ENCODE measurements at regions not wholly inside any gene's neighbourhood (a gene's known extent, or its start where the extent isn't known, plus 50 kb on each side); places are given as distances from the start of the nearest gene placed in this dataset.

DNA sequence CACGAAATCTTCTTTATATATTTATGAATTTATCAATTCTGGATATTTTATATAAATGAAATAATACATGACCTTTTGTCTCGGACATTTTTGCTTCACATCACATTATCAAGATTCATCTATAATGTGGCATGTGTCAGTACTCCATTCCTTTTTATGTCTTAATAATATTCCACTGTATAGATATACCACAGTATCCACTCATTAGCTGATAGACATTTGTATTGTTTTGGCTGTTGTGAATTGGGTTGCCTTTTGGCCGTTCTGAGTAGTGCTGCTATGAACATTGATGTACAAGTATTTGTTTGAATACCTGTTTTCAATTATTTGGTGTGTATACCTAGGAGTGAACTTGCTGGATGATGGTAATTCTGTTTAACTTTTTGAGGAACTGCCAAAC lies 323.8 kb upstream of the CA10 start:
- DNase-seq: no peak
- Histone ChIP-seq H3K27ac (no peak overlapping the region), H3K4me1 (no peaks in the 10 kb centered on the region), H3K4me3 (no peak overlapping the region), H3K27me3 (no peaks in the 10 kb centered on the region), H3K9me3 (no peaks in the 10 kb centered on the region), H3K36me3 (no peaks in the 10 kb centered on the region)
- WGBS, 2 donors: 52 to 59% methylated on average over 3 of the region's 3 CpGs
- TF ChIP-seq POLR2A (IDR thresholded peaks at IDR 0.05): no peak
- TF ChIP-seq, protein P1, sequence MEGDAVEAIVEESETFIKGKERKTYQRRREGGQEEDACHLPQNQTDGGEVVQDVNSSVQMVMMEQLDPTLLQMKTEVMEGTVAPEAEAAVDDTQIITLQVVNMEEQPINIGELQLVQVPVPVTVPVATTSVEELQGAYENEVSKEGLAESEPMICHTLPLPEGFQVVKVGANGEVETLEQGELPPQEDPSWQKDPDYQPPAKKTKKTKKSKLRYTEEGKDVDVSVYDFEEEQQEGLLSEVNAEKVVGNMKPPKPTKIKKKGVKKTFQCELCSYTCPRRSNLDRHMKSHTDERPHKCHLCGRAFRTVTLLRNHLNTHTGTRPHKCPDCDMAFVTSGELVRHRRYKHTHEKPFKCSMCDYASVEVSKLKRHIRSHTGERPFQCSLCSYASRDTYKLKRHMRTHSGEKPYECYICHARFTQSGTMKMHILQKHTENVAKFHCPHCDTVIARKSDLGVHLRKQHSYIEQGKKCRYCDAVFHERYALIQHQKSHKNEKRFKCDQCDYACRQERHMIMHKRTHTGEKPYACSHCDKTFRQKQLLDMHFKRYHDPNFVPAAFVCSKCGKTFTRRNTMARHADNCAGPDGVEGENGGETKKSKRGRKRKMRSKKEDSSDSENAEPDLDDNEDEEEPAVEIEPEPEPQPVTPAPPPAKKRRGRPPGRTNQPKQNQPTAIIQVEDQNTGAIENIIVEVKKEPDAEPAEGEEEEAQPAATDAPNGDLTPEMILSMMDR (IDR thresholded peaks at IDR 0.05): no peak
- intact Hi-C loops (cut with DNase I): no loop called here

DNA sequence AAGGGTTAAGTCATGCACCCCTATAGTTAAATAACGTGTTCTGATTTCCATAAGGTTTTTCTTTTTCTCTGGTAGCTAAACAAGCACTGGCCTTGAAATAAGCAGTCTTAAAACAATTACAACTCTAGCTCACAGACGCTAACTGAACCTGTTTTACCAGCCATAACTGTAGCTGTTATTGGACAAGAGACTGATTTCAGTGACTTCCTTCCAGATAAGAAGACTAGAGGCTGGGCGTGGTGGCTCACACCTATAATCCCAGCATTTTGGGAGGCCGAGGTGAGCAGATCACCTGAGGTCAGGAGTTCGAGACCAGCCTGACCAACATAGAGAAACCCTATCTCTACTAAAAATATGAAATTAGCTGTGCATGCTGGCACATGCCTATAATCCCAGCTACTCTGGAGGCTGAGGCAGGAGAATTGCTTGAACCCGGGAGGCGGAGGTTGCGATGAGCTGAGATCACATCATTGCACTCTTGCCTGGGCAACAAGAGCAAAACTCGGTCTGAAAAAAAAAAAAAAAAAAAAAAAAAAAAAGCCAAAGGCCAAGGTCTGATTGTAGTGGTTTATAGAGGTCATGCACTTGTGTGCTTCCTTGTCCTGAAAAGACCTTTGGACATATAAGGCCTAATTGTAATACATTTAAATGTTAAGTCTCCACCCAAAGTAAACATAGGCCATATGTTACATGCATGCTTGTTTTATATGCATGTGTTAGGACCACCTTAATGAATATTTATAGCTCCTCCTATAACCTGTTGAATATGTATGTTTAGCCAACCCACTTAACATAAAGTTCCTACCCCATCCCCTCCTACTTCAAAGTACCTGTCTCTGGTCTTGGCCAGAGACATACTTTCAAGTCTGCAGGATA lies 319.5 kb upstream of the CA10 start:
- intact Hi-C loops (cut with DNase I): no loop called here
- H3K9me3 ChIP-seq: no peaks in the 10 kb centered on the region
- no peaks in the 10 kb centered on the region for H3K4me1 ChIP-seq
- WGBS, 2 donors: 71 to 83% methylated on average over 7 to 9 of the region's 9 CpGs
- H3K4me3 ChIP-seq: no peak overlapping the region
- H3K36me3 ChIP-seq: no peaks in the 10 kb centered on the region
- no peak for DNase-seq
- TF ChIP-seq, protein P1 (IDR thresholded peaks at IDR 0.05): no peak
- no peak for TF ChIP-seq POLR2A (IDR thresholded peaks at IDR 0.05)
- H3K27ac ChIP-seq: no peak overlapping the region
- no peaks in the 10 kb centered on the region for H3K27me3 ChIP-seq

DNA sequence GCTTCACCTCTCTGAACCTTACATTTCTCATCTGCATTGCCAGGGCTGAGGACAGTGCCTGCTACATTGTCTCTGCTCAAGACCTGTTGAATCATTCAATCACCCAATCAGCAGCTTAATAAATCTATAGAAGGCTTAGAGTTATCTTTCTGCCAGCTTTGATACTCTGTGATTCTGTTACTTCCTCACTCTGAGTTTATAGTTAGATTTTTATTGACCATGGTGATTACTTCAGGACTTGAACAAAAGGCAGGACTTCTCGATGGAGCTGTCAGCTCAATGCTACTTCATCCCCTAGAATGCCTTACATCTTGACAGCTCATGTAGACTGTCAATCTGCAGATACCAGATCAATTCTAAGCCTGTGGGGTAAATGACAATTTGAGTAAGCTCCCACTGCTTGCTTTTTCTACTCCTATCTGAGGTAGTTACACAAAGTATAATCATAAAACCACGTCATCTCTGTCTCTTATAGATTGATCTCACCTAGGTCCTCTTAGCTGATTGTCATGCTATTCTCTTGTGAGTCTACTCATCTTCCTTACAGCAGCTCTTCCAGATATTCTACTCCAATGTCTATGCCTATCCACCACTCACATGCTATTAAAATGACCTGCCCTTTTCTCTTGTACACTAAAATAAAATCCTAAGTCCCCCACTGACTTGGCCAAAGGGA lies 318.3 kb upstream of the CA10 start:
- Histone ChIP-seq H3K4me3 (no peak overlapping the region), H3K36me3 (no peaks in the 10 kb centered on the region), H3K9me3 (no peaks in the 10 kb centered on the region), H3K27me3 (no peaks in the 10 kb centered on the region), H3K27ac (no peak overlapping the region), H3K4me1 (no peaks in the 10 kb centered on the region)
- intact Hi-C loops (cut with DNase I): no loop called here
- no peak for TF ChIP-seq POLR2A (IDR thresholded peaks at IDR 0.05)
- TF ChIP-seq, protein P1 (IDR thresholded peaks at IDR 0.05): no peak
- WGBS, 2 donors: 58 to 60% methylated on average over 2 of the region's 2 CpGs
- no peak for DNase-seq

DNA sequence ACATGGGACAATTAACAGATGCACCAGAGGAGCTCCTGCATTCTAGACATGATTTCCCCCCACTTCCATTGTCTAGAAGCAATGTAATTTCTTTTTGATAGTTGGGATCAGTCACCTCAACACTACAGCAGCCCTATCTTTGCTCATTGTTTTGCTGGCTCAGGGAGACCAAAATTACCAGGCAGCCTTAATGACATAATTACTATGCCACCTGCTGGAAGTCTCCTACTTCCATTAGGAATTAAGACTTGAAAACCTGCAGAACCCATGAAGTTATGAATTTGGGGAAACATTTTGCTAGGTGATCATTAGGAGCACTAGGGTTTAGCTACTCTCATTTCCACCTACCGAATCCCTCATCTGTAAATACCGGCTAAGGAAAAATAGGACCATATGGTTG lies 312.0 kb upstream of the CA10 start:
- DNase-seq: no peak
- no peaks in the 10 kb centered on the region for H3K4me1 ChIP-seq
- no peak for TF ChIP-seq POLR2A (IDR thresholded peaks at IDR 0.05)
- TF ChIP-seq, protein P1 (IDR thresholded peaks at IDR 0.05): no peak
- no peaks in the 10 kb centered on the region for H3K27me3 ChIP-seq
- H3K36me3 ChIP-seq: no peaks in the 10 kb centered on the region
- no peaks in the 10 kb centered on the region for H3K9me3 ChIP-seq
- H3K4me3 ChIP-seq: no peak overlapping the region
- intact Hi-C loops (cut with DNase I): no loop called here
- H3K27ac ChIP-seq: no peak overlapping the region
- 78 to 91% methylated on average over 2 of the region's 2 CpGs for WGBS, 2 donors

DNA sequence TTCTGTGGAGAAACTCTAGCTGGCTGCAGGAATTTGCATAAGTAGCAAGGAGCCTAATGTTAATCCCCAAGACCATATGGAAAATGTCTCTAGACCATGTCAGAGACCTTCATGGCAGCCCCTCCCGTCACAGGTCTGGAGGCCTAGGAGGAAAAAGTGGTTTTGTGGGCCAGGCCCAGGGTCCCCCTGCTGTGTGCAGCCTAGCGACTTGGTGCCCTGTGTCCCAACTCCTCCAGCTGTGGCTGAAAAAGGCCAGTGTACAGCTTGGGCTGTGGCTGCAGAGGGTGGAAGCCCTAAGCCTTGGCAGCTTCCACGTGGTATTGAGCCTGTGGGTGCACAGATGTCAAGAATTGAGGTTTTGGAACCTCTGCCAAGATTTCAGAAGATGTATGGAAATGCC lies 306.9 kb upstream of the CA10 start:
- Histone ChIP-seq H3K9me3 (no peaks in the 10 kb centered on the region), H3K27me3 (no peaks in the 10 kb centered on the region), H3K36me3 (no peaks in the 10 kb centered on the region), H3K4me1 (no peaks in the 10 kb centered on the region), H3K4me3 (no peak overlapping the region), H3K27ac (no peak overlapping the region)
- TF ChIP-seq POLR2A (IDR thresholded peaks at IDR 0.05): no peak
- TF ChIP-seq, protein P1 (IDR thresholded peaks at IDR 0.05): no peak
- intact Hi-C loops (cut with DNase I): no loop called here
- WGBS, 2 donors: 40 to 55% methylated on average over 2 to 3 of the region's 3 CpGs
- DNase-seq: no peak

Measured in esophagus squamous epithelium (tissue), 5 donors.